ENCODE measurements at regions not wholly inside any gene's neighbourhood (a gene's known extent, or its start where the extent isn't known, plus 50 kb on each side); places are given as distances from the start of the nearest gene placed in this dataset.

GRCh38 chr5:42216904-42217303, 206.3 kb upstream of the GHR start:
- intact Hi-C loops (cut with DNase I), result no loop called here
- no peaks in the 10 kb centered on the region for H3K36me3 ChIP-seq

DNA sequence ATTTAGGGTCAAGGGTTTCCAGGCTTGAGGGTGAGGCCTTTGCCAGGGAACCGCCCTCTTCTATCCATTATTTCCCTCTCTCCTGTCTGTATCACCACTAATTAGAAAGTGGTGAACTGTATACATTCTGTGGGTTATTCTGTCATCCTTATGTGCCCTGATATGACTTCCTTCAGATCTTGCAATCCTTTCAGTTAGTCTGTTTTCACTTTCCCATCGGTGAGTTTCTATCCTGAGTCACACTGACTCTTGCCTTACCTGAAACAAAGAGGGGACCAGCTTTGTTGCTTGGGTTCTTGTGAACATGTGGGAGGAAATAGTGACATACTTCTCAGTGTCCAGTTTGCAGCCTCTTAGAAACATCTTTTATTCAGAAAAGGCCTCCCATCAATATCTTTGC, 205.4 kb upstream of the GHR start:
- Histone ChIP-seq H3K4me3 (no peak overlapping the region), H3K27ac (no peak overlapping the region), H3K36me3 (no peaks in the 10 kb centered on the region), H3K27me3 (no peaks in the 10 kb centered on the region), H3K9me3 (no peaks in the 10 kb centered on the region), H3K4me1 (no peaks in the 10 kb centered on the region)
- DNase-seq (ENCODE audit: extremely low spot score in 2 of 2), result no peak
- intact Hi-C loops (cut with DNase I), result no loop called here
- TF ChIP-seq POLR2A (IDR thresholded peaks at IDR 0.05) (no peak), POLR2AphosphoS5 (IDR thresholded peaks at IDR 0.05; ENCODE audit: insufficient read depth in 1 of 2, low read depth in 1 of 2) (no peak)
- TF ChIP-seq, protein P1, sequence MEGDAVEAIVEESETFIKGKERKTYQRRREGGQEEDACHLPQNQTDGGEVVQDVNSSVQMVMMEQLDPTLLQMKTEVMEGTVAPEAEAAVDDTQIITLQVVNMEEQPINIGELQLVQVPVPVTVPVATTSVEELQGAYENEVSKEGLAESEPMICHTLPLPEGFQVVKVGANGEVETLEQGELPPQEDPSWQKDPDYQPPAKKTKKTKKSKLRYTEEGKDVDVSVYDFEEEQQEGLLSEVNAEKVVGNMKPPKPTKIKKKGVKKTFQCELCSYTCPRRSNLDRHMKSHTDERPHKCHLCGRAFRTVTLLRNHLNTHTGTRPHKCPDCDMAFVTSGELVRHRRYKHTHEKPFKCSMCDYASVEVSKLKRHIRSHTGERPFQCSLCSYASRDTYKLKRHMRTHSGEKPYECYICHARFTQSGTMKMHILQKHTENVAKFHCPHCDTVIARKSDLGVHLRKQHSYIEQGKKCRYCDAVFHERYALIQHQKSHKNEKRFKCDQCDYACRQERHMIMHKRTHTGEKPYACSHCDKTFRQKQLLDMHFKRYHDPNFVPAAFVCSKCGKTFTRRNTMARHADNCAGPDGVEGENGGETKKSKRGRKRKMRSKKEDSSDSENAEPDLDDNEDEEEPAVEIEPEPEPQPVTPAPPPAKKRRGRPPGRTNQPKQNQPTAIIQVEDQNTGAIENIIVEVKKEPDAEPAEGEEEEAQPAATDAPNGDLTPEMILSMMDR (IDR thresholded peaks at IDR 0.05), result no peak

More at GRCh38 chr5:42216904-42217303, 206.3 kb upstream of the GHR start:
- H3K27ac ChIP-seq, result no peak overlapping the region
- H3K4me3 ChIP-seq, result no peak overlapping the region
- TF ChIP-seq POLR2AphosphoS5 (IDR thresholded peaks at IDR 0.05; ENCODE audit: insufficient read depth in 1 of 2, low read depth in 1 of 2) (no peak), POLR2A (IDR thresholded peaks at IDR 0.05) (no peak)
- TF ChIP-seq, protein P1 (IDR thresholded peaks at IDR 0.05), result no peak
- no peaks in the 10 kb centered on the region for H3K27me3 ChIP-seq
- no peak for DNase-seq (ENCODE audit: extremely low spot score in 2 of 2)
- no peaks in the 10 kb centered on the region for H3K4me1 ChIP-seq
- no peaks in the 10 kb centered on the region for H3K9me3 ChIP-seq

DNA sequence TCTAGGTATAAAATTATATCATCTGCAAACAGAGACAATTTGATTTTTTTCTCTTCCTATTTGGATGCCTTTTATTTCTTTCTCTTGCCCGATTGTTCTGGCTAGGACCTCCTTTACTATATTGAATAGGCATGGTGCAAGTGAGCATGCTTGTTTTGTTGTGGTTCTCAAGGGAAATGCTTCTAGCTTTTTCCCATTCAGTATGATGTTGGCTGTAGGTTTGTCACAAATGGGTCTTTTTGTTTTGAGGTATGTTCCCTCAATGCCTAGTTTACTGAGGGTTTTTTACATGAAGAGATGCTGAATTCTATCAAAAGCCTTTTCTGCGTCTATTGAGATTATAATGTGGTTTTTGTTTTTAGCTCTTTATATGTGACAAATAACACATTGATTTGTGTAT, 198.2 kb upstream of the GHR start:
- no peaks in the 10 kb centered on the region for H3K36me3 ChIP-seq
- TF ChIP-seq, protein P1 (IDR thresholded peaks at IDR 0.05), result no peak
- no peak for TF ChIP-seq POLR2AphosphoS5 (IDR thresholded peaks at IDR 0.05; ENCODE audit: insufficient read depth in 1 of 2, low read depth in 1 of 2)
- TF ChIP-seq POLR2A (IDR thresholded peaks at IDR 0.05), result no peak
- intact Hi-C loops (cut with DNase I), result no loop called here
- H3K4me3 ChIP-seq, result no peak overlapping the region
- H3K9me3 ChIP-seq, result no peaks in the 10 kb centered on the region
- H3K27me3 ChIP-seq, result no peaks in the 10 kb centered on the region
- H3K27ac ChIP-seq, result no peak overlapping the region
- no peak for DNase-seq (ENCODE audit: extremely low spot score in 2 of 2)
- H3K4me1 ChIP-seq, result no peaks in the 10 kb centered on the region

DNA sequence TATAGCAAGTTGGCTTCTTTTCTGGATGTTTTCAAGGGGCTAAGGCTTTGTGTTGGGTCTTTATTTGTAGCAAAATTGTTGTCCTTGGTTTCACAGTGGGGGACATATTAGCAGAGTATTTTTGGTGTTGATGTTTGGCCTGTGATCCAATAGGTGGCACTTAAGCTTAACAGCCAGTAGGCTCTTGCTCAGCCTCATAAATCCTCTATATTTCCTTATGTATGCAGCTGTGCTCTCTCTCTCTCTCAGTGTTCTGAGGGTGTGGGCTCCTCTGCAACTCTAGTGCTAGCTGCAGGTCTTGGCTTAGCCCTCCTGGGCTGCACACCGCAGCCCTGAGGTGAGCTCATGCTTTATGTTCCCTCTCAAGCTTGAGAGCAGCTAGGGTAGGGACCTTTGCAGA, 195.0 kb upstream of the GHR start:
- Histone ChIP-seq H3K27ac (no peak overlapping the region), H3K9me3 (no peaks in the 10 kb centered on the region), H3K4me1 (no peaks in the 10 kb centered on the region), H3K36me3 (no peaks in the 10 kb centered on the region), H3K27me3 (no peaks in the 10 kb centered on the region), H3K4me3 (no peak overlapping the region)
- TF ChIP-seq POLR2AphosphoS5 (IDR thresholded peaks at IDR 0.05; ENCODE audit: insufficient read depth in 1 of 2, low read depth in 1 of 2) (no peak), POLR2A (IDR thresholded peaks at IDR 0.05) (no peak)
- TF ChIP-seq, protein P1 (IDR thresholded peaks at IDR 0.05), result no peak
- intact Hi-C loops (cut with DNase I), result no loop called here
- DNase-seq (ENCODE audit: extremely low spot score in 2 of 2), result no peak

GRCh38 chr5:42230839-42231238, 192.4 kb upstream of the GHR start:
- no peak for DNase-seq (ENCODE audit: extremely low spot score in 2 of 2)
- H3K27ac ChIP-seq, result no peak overlapping the region
- H3K36me3 ChIP-seq, result no peaks in the 10 kb centered on the region
- H3K4me3 ChIP-seq, result no peak overlapping the region
- TF ChIP-seq POLR2A (IDR thresholded peaks at IDR 0.05), result no peak
- TF ChIP-seq POLR2AphosphoS5 (IDR thresholded peaks at IDR 0.05; ENCODE audit: insufficient read depth in 1 of 2, low read depth in 1 of 2), result no peak
- TF ChIP-seq, protein P1 (IDR thresholded peaks at IDR 0.05), result no peak
- H3K9me3 ChIP-seq, result no peaks in the 10 kb centered on the region
- no peaks in the 10 kb centered on the region for H3K4me1 ChIP-seq
- H3K27me3 ChIP-seq, result no peaks in the 10 kb centered on the region
- intact Hi-C loops (cut with DNase I), result no loop called here

Data from vagina (tissue), 2 donors.